Activated T-helper 2 cell treated with anti-CD3 and anti-CD28 coated beads, Interferon-gamma antibody, Interleukin-2, Interleukin-4, amounts not matched to agents 10 μg/mL and 5 μg/mL and 100 μg/mL, durations not matched to agents 14 hours and 24 hours and 36 hours (primary cell): ENCODE measurements at regions not wholly inside any gene's neighbourhood (a gene's known extent, or its start where the extent isn't known, plus 50 kb on each side); places are given as distances from the start of the nearest gene placed in this dataset.
"Not testable (repeated sequence)": the region's sequence is repeated elsewhere in the genome, so short reads cannot be mapped to it uniquely, and the experiment has no call there.

Source experiments
- DNase-seq: peaks from one replicate; pipeline ENCODE4 v3.0.0; 2021; ENCODE audit warnings: low spot score
- H3K27ac Mint-ChIP-seq: one replicate; pipeline ENCODE4 v1.8.0; 2021; ENCODE audit warnings: mixed read lengths
- H3K27me3 Mint-ChIP-seq: one replicate; pipeline ENCODE4 v1.8.0; 2021; ENCODE audit warnings: low read depth, mixed read lengths
- H3K36me3 Mint-ChIP-seq: one replicate; pipeline ENCODE4 v1.8.0; 2021; ENCODE audit warnings: low read depth, mixed read lengths
- H3K4me1 Mint-ChIP-seq: one replicate; pipeline ENCODE4 v1.8.0; 2021; ENCODE audit warnings: low read depth, mixed read lengths
- H3K4me3 Mint-ChIP-seq: one replicate; pipeline ENCODE4 v1.8.0; 2021; ENCODE audit warnings: low read depth, mild to moderate bottlenecking, moderate library complexity, mixed read lengths
- H3K9me3 Mint-ChIP-seq: one replicate; pipeline ENCODE4 v1.8.0; 2021; ENCODE audit warnings: mixed read lengths
- intact Hi-C: fragments of 100-400 bp; cut with micrococcal nuclease; formaldehyde crosslinking; loops from one replicate; pipeline ENCODE4 v1.15.1; 2023

DNA sequence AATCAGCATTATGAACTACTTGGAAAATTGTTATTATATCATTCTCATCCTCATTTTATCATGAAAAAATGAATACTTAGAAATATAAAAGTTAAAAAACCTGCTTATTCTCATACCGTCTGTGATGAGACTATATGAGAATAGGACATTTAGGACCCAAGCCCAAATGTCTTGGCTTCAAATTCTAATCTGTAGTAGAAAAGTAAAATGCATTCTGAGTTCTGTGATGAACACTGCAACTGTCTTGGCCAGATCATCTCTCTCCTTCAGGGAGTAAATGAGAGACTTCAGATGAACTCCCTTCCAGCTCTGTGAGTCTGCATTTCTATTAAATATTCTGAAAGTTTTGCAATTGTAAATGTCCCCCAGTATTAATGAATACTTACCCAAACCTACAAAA lies 940.7 kb upstream of the KLHL29 start:
- H3K27me3 Mint-ChIP-seq, result no peaks in the 10 kb centered on the region
- H3K4me3 Mint-ChIP-seq, result no peak overlapping the region
- H3K27ac Mint-ChIP-seq, result no peak overlapping the region
- H3K36me3 Mint-ChIP-seq, result no peaks in the 10 kb centered on the region
- no peaks in the 10 kb centered on the region for H3K9me3 Mint-ChIP-seq
- intact Hi-C loops, result no loop called here
- no peak for DNase-seq
- H3K4me1 Mint-ChIP-seq, result no peaks in the 10 kb centered on the region

DNA sequence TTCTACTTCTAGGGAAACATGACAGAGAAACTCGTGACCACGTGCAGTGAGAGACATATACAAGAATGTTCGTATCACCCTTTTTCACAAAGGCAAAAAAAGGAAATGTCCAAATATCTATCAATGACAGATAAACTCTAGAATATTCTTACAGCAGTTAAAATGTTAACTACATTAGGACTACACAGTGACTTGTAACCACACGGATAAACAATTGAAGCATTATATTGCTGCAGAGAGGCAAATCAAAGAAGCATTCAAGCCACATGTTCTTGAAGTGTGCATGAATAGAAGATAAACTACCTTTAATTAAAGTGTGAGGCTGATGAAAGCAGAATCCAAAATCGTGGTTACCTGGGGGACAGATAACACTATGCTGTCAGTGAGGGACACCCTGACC lies 935.3 kb upstream of the KLHL29 start:
- intact Hi-C loops, result no loop called here
- H3K4me3 Mint-ChIP-seq, result no peak overlapping the region
- no peak overlapping the region for H3K27ac Mint-ChIP-seq
- H3K4me1 Mint-ChIP-seq, result no peaks in the 10 kb centered on the region
- no peaks in the 10 kb centered on the region for H3K9me3 Mint-ChIP-seq
- no peaks in the 10 kb centered on the region for H3K27me3 Mint-ChIP-seq
- no peaks in the 10 kb centered on the region for H3K36me3 Mint-ChIP-seq
- DNase-seq, result no peak

DNA sequence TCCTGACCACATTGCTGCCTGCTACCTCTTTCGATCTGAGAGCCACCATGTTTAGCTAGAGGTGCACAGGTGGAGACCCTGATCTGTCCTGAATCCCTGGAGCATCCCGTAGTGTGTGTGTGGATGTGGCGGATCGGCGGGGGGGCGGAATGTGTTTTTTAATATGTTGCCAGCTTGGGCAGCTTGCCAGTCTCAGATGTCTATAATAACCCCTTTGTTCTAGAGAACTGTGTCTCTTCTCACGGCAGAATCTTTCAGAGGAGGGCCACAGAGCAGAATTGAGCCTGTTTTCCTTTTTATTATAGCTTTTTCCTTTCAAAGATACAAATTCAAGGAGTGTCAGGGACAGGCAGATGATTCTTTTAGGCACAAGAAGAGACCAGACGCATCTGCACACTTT lies 934.1 kb upstream of the KLHL29 start:
- Mint-ChIP-seq H3K9me3 (no peaks in the 10 kb centered on the region), H3K36me3 (no peaks in the 10 kb centered on the region), H3K27me3 (no peaks in the 10 kb centered on the region), H3K4me3 (no peak overlapping the region), H3K27ac (no peak overlapping the region), H3K4me1 (no peaks in the 10 kb centered on the region)
- intact Hi-C loops, result no loop called here
- no peak for DNase-seq

DNA sequence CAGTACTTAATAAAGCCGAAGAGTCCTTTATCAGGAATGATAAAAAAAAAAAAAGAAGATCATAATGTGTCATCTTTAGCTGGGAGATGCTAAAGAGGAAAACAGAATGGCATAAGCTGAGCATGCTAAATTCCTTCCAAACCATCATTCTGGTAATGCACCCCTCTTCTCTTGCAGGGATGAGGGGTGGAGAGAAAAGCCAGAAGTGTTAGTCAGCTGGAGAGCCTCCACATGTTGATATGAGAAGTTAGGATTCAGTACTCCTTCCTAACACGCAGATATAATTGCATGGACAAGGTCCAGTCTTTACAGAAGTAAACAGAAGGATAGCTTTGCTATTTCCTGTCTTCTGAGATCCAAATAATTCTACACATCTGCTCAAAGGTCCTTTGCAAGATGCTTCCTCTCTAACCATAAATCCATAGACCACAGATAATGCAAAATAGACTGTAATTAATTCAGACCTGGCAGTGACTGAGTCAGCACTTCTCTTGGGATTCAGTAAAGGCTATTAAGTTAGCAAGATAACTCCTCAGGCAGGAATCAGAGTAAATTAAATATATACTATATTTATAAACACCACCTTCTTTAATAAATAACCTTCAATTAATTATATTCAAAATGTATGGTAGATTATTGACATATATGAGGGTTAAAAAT lies 930.0 kb upstream of the KLHL29 start:
- intact Hi-C loops, result no loop called here
- Mint-ChIP-seq H3K27me3 (no peaks in the 10 kb centered on the region), H3K27ac (no peak overlapping the region), H3K4me3 (no peak overlapping the region), H3K36me3 (no peaks in the 10 kb centered on the region), H3K9me3 (no peaks in the 10 kb centered on the region), H3K4me1 (no peaks in the 10 kb centered on the region)
- DNase-seq, result no peak

DNA sequence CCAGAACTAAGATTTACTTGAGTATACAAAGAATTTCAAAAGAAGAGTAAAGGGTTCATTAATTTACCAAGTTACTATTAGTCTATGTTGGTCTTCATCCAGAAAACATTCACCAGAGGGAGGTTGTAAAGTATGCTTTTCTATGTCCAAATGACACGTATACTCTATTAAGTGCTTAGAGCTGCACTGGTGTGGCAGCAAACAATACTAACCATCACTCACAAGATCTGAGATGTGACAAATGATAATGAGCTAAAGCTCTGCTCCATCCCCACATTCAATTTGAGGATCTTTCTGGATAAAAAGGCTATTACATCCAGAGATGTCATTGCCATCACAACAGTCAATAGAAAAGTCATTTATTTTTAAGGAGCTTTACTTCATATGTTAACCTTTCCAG lies 926.5 kb upstream of the KLHL29 start:
- intact Hi-C loops, result no loop called here
- Mint-ChIP-seq H3K27me3 (no peaks in the 10 kb centered on the region), H3K4me1 (no peaks in the 10 kb centered on the region), H3K27ac (no peak overlapping the region), H3K36me3 (no peaks in the 10 kb centered on the region), H3K4me3 (no peak overlapping the region), H3K9me3 (no peaks in the 10 kb centered on the region)
- no peak for DNase-seq

DNA sequence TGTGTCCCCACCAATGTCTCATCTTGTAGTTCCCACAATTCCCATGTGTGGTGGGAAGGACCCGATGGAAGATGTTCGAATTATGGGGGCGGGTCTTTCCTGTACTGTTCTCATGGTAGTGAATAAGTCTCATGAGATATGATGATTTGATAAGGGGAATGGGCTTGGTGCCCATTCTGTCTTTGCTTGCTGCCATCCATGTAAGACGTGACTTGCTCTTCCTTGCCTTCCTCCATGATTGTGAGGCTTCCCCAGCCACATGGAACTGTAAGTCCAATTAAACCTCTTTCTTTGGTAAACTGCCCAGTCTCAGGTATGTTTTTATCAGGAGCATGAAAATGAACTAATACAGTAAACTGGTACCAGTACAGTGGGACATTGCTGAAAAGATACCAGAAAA lies 909.9 kb upstream of the KLHL29 start:
- intact Hi-C loops, H3K4me1 Mint-ChIP-seq: not testable (repeated sequence)

DNA sequence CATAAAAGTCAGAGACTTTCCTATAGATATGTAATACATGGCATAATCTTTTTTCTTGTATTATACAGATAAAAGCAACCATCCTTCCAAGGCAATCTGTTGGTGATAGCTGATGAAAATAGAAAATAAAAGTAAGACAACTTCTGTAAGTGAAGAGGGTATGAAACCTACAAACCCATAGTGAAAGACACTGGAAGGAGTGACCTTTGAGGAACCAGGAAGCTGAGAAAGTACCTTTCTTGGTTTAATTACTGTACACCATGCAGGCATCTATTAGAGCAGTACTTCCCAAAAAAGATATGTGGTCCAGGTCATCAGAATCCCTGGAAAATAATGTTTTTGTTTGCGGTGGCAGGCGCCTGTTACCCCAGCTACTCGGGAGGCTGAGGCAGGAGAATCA lies 906.6 kb upstream of the KLHL29 start:
- no peaks in the 10 kb centered on the region for H3K4me1 Mint-ChIP-seq
- H3K9me3 Mint-ChIP-seq, result peaks cover 16% of the 10 kb centered on the region
- H3K27me3 Mint-ChIP-seq, result no peaks in the 10 kb centered on the region
- DNase-seq, result no peak
- H3K27ac Mint-ChIP-seq, result no peak overlapping the region
- H3K36me3 Mint-ChIP-seq, result no peaks in the 10 kb centered on the region
- H3K4me3 Mint-ChIP-seq, result no peak overlapping the region
- intact Hi-C loops, result no loop called here

More for the DNA sequence above, 909.9 kb upstream of the KLHL29 start:
- H3K36me3 Mint-ChIP-seq, H3K4me3 Mint-ChIP-seq, DNase-seq, H3K27ac Mint-ChIP-seq, H3K27me3 Mint-ChIP-seq: not testable (repeated sequence)
- H3K9me3 Mint-ChIP-seq, result peaks cover 19% of the 10 kb centered on the region

DNA sequence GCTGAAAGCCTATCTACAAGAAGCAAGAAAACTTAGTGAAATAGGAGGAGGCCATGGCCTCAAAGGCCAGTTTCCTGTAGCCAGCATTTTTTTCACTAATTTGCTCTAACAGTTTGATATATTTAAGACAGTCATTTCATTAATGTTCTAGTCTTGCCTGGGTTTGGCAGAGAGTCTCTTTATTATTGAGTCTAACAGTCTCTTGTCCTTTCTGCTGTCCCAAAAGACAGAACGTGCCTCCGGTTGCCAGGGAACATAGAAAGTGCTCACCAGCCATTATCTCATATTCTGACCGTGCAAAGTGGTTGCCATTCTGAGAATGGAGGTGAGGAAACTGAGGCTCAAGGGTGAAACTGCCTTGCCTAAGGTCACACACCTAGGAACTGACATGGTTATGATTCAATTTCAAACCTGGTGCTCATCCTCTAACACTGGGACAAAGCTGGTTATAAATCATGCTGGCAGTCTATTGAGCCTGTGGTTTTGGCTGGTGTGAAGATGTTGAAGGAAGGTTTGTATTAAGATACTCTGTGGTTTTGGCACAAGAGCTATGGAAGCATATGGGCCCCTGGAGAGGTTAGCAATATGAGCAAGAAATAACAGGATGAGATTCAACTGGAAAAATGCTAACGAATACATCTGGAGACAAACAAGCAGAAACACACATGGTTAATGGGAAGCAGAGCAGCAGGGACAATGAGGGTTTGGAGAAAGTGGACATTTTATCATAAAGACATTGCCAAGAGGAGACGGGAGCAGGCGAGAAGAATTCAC lies 903.3 kb upstream of the KLHL29 start:
- H3K4me3 Mint-ChIP-seq, result no peak overlapping the region
- DNase-seq, result no peak
- H3K4me1 Mint-ChIP-seq, result no peaks in the 10 kb centered on the region
- H3K36me3 Mint-ChIP-seq, result no peaks in the 10 kb centered on the region
- intact Hi-C loops, result no loop called here
- no peaks in the 10 kb centered on the region for H3K27me3 Mint-ChIP-seq
- H3K9me3 Mint-ChIP-seq, result peaks cover 4% of the 10 kb centered on the region
- H3K27ac Mint-ChIP-seq, result no peak overlapping the region

DNA sequence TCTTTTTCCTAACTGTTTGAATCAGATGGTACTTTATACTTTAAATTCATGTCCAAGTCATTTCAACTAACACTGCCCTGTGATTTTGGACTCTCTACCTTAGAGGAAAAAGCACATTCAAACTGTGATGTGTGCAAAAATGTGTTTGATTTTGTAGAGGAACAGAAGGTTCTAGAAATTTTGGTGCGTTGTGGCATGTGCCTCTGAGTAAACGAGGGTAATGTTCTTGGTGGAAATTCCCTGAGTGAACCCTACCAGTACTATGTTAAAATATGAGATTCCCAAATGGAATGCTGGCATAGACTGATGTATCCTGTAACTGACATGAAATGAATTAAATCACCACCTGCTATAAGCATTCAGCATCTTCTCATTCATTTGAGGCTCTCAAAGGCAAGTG lies 901.9 kb upstream of the KLHL29 start:
- Mint-ChIP-seq H3K4me3 (no peak overlapping the region), H3K9me3 (no peaks in the 10 kb centered on the region), H3K36me3 (no peaks in the 10 kb centered on the region), H3K4me1 (no peaks in the 10 kb centered on the region), H3K27ac (no peak overlapping the region), H3K27me3 (no peaks in the 10 kb centered on the region)
- DNase-seq, result no peak
- intact Hi-C loops, result no loop called here

DNA sequence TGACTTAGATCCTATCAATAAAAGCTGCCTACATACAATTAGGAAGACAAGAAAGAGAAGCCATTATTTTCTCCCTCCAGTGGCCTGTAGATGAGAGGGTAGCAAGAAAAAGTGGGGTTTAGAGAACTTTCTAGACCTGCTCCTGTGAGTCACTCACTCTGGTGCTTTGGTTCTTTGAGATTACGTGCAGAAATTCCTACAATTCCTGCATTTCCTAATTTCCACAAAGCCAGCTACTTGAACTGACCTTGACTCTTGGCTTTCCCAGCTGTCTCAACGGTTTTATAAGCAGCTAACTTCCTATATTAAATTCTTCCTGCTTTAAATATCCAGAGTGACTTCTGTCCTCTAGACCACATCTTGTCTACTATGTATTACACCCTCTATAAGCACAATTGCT lies 899.5 kb upstream of the KLHL29 start:
- no peaks in the 10 kb centered on the region for H3K27me3 Mint-ChIP-seq
- H3K27ac Mint-ChIP-seq, result no peak overlapping the region
- H3K9me3 Mint-ChIP-seq, result no peaks in the 10 kb centered on the region
- H3K4me1 Mint-ChIP-seq, result no peaks in the 10 kb centered on the region
- DNase-seq, result no peak
- H3K36me3 Mint-ChIP-seq, result no peaks in the 10 kb centered on the region
- intact Hi-C loops, result no loop called here
- H3K4me3 Mint-ChIP-seq, result no peak overlapping the region

DNA sequence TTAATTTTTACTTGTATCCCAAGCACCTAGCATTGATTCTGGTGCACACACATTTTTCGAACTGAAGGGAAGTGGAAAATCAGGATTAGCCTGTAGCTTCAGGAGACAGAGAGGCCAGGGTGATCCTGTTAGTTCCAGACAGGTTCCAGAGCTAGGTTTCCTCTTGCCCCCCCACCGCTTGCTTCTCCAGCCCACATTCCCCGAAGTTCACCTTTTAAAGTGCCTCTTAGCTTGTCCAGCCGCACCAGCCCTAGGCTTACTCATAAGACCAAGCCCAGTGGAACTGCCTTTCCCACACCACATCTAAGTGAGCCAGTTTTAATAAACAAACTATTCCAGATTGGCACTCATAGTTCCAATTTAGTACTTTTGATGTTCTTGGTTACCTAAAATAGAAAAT lies 898.6 kb upstream of the KLHL29 start:
- H3K4me3 Mint-ChIP-seq, result no peak overlapping the region
- intact Hi-C loops, result no loop called here
- no peaks in the 10 kb centered on the region for H3K4me1 Mint-ChIP-seq
- H3K36me3 Mint-ChIP-seq, result no peaks in the 10 kb centered on the region
- no peak for DNase-seq
- no peaks in the 10 kb centered on the region for H3K9me3 Mint-ChIP-seq
- H3K27ac Mint-ChIP-seq, result no peak overlapping the region
- no peaks in the 10 kb centered on the region for H3K27me3 Mint-ChIP-seq

DNA sequence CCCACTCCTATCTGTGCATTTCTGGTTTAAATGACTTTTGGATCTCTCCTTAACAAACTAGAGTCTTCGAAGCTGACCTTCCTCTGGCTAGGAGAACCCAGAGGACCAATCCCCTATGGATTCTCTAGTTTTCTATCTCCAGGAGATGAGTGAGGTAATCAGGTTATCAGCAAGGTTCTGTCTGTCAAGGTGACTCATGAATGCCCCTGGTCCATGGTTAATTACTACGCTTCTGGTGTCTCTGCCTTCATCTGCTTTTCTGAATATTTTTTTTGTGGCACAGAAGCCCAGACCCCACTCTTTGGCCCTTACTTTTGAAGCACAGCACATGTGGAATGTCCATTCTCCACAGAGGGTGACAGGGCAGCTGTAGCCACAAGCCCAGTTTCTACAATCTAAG lies 897.9 kb upstream of the KLHL29 start:
- Mint-ChIP-seq H3K9me3 (no peaks in the 10 kb centered on the region), H3K36me3 (no peaks in the 10 kb centered on the region), H3K4me3 (no peak overlapping the region), H3K27me3 (no peaks in the 10 kb centered on the region), H3K4me1 (no peaks in the 10 kb centered on the region), H3K27ac (no peak overlapping the region)
- intact Hi-C loops, result no loop called here
- no peak for DNase-seq

DNA sequence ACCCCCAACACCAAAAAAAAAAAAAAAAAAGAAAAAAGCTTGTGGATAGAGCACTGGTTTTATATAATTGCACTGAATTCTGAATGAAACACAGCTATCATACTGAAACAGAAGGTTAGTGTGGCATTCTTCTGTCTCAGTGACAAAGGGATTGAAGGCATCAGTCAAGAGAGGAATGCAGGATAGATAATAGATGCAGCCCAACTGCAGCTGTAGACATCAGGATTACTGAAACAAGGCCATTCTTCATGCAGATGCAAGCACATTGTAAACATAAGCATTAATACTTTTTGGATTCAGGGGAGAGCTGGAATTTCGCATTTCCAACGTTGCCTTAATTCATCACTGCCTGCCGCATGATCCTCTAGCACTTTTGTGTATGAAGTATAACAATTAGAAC lies 897.4 kb upstream of the KLHL29 start:
- H3K27me3 Mint-ChIP-seq, result no peaks in the 10 kb centered on the region
- H3K4me1 Mint-ChIP-seq, result no peaks in the 10 kb centered on the region
- no peaks in the 10 kb centered on the region for H3K9me3 Mint-ChIP-seq
- intact Hi-C loops, result no loop called here
- no peak for DNase-seq
- H3K4me3 Mint-ChIP-seq, result no peak overlapping the region
- H3K36me3 Mint-ChIP-seq, result no peaks in the 10 kb centered on the region
- no peak overlapping the region for H3K27ac Mint-ChIP-seq
